HG02623 (cell line): ENCODE measurements at regions not wholly inside any gene's neighbourhood (a gene's known extent, or its start where the extent isn't known, plus 50 kb on each side); places are given as distances from the start of the nearest gene placed in this dataset.

Source experiments
- ATAC-seq: cut with Tn5 transposase; IDR thresholded peaks from one replicate; pipeline ENCODE4 v1.9.1; 2021; ENCODE audit warnings: moderate library complexity; ENCODE audit not compliant: unreplicated experiment

DNA sequence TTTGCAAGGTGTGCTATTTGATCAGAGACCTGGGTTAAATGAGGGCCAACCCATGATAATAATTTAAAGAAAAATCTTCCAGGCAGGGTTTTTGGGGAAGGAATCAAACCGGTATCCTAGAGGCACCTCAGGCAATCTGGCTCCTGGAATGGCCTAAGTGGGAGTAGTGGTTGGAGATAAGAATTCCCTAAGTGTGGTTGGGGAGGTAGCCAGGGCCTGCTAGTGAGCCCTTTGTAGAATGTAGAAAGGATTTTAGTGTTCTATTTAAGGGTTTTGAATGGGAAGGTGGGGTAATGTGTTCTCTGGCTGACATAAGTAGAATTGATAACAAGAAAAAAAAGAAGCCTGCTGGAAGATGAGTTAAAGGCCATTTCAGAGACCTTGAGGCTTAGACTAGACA, 422.2 kb downstream of the XIRP2 start:
- ATAC-seq = no peak
